ENCODE measurements at regions not wholly inside any gene's neighbourhood (a gene's known extent, or its start where the extent isn't known, plus 50 kb on each side); places are given as distances from the start of the nearest gene placed in this dataset.
"Not testable (repeated sequence)": the region's sequence is repeated elsewhere in the genome, so short reads cannot be mapped to it uniquely, and the experiment has no call there.

DNA sequence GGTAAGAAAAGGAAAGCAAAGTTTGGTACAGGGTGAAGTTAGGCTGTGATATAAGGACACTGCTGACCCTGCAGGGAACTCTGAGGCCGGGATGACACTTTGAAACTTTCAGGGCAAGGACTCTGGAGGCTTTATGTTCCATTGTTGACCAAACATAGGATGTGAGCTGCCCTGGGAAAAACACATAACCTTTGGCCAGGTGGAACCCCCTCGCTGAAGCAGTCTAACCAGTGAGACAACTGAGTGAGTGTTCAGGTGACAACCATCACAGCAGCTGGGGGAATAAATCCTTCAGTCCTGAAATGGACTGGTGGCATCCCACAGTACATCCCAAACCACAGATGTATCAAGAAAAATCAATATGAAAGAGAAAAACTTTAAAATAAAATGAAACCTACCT, 280.9 kb upstream of the CDH2 start:
- Histone ChIP-seq H3K9me3 (ENCODE audit: control insufficient read depth in 1 of 2, low read length in 2 of 2) (no peaks in the 10 kb centered on the region), H3K27ac (ENCODE audit: low read length) (no peak overlapping the region), H3K4me1 (ENCODE audit: control insufficient read depth in 1 of 2, insufficient read depth in 2 of 2, low read length in 2 of 2) (no peaks in the 10 kb centered on the region), H3K27me3 (ENCODE audit: low read depth, low read length) (no peaks in the 10 kb centered on the region), H3K4me3 (ENCODE audit: low read depth in 1 of 2, low read length in 2 of 2) (no peak overlapping the region), H3K36me3 (ENCODE audit: control insufficient read depth in 1 of 2, insufficient read depth in 2 of 2, low read length in 2 of 2) (no peaks in the 10 kb centered on the region)

- Histone ChIP-seq H3K27ac (ENCODE audit: low read length) (no peak overlapping the region), H3K4me1 (ENCODE audit: control insufficient read depth in 1 of 2, insufficient read depth in 2 of 2, low read length in 2 of 2) (no peaks in the 10 kb centered on the region), H3K36me3 (ENCODE audit: control insufficient read depth in 1 of 2, insufficient read depth in 2 of 2, low read length in 2 of 2) (no peaks in the 10 kb centered on the region), H3K27me3 (ENCODE audit: low read depth, low read length) (no peaks in the 10 kb centered on the region), H3K4me3 (ENCODE audit: low read depth in 1 of 2, low read length in 2 of 2) (no peak overlapping the region), H3K9me3 (ENCODE audit: control insufficient read depth in 1 of 2, low read length in 2 of 2) (no peaks in the 10 kb centered on the region)
These were observed 279.0 kb upstream of the CDH2 start for GRCh38 chr18:28455971-28456370.

GRCh38 chr18:28439870-28440269, 262.9 kb upstream of the CDH2 start:
- Histone ChIP-seq H3K4me1 (ENCODE audit: control insufficient read depth in 1 of 2, insufficient read depth in 2 of 2, low read length in 2 of 2) (no peaks in the 10 kb centered on the region), H3K36me3 (ENCODE audit: control insufficient read depth in 1 of 2, insufficient read depth in 2 of 2, low read length in 2 of 2) (no peaks in the 10 kb centered on the region), H3K27ac (ENCODE audit: low read length) (no peak overlapping the region), H3K9me3 (ENCODE audit: control insufficient read depth in 1 of 2, low read length in 2 of 2) (peaks cover 0 to 4% of the 10 kb centered on the region in 2 donors), H3K27me3 (ENCODE audit: low read depth, low read length) (no peaks in the 10 kb centered on the region), H3K4me3 (ENCODE audit: low read depth in 1 of 2, low read length in 2 of 2) (no peak overlapping the region)

DNA sequence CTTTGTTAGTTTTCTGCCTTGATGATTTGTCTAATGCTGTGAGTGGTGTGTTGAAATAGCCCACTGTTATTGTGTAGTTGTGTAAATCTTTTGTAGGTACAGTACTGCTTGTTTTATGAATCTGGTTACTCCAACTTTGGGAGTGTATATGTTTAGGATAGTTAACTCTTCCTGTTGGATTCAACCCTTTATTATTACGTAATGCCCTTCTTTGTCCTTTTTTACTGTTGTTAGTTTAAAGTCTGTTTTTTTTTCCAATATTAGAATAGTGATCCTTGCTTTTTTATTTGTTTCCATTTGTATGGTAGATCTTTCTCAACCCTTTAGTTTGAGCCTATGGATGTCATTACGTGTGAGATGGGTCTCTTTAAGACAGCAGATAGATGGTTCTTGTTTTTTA, 261.5 kb upstream of the CDH2 start:
- Histone ChIP-seq H3K4me3 (ENCODE audit: low read depth in 1 of 2, low read length in 2 of 2) (no peak overlapping the region), H3K27me3 (ENCODE audit: low read depth, low read length) (no peaks in the 10 kb centered on the region), H3K4me1 (ENCODE audit: control insufficient read depth in 1 of 2, insufficient read depth in 2 of 2, low read length in 2 of 2) (no peaks in the 10 kb centered on the region), H3K27ac (ENCODE audit: low read length) (no peak overlapping the region), H3K36me3 (ENCODE audit: control insufficient read depth in 1 of 2, insufficient read depth in 2 of 2, low read length in 2 of 2) (no peaks in the 10 kb centered on the region), H3K9me3 (ENCODE audit: control insufficient read depth in 1 of 2, low read length in 2 of 2) (peaks cover 0 to 4% of the 10 kb centered on the region in 2 donors)

- Histone ChIP-seq H3K4me1 (ENCODE audit: control insufficient read depth in 1 of 2, insufficient read depth in 2 of 2, low read length in 2 of 2) (no peaks in the 10 kb centered on the region), H3K36me3 (ENCODE audit: control insufficient read depth in 1 of 2, insufficient read depth in 2 of 2, low read length in 2 of 2) (no peaks in the 10 kb centered on the region), H3K4me3 (ENCODE audit: low read depth in 1 of 2, low read length in 2 of 2) (no peak overlapping the region), H3K27me3 (ENCODE audit: low read depth, low read length) (no peaks in the 10 kb centered on the region), H3K27ac (ENCODE audit: low read length) (no peak overlapping the region), H3K9me3 (ENCODE audit: control insufficient read depth in 1 of 2, low read length in 2 of 2) (no peaks in the 10 kb centered on the region)
These were observed 255.4 kb upstream of the CDH2 start for GRCh38 chr18:28432339-28432738.

- H3K27ac ChIP-seq (ENCODE audit: low read length), result no peak overlapping the region
- peaks cover 0 to 7% of the 10 kb centered on the region in 2 donors for H3K9me3 ChIP-seq (ENCODE audit: control insufficient read depth in 1 of 2, low read length in 2 of 2)
- no peaks in the 10 kb centered on the region for H3K27me3 ChIP-seq (ENCODE audit: low read depth, low read length)
- no peak overlapping the region for H3K4me3 ChIP-seq (ENCODE audit: low read depth in 1 of 2, low read length in 2 of 2)
- H3K4me1 ChIP-seq (ENCODE audit: control insufficient read depth in 1 of 2, insufficient read depth in 2 of 2, low read length in 2 of 2), result no peaks in the 10 kb centered on the region
- H3K36me3 ChIP-seq (ENCODE audit: control insufficient read depth in 1 of 2, insufficient read depth in 2 of 2, low read length in 2 of 2), result no peaks in the 10 kb centered on the region
These were observed 249.0 kb upstream of the CDH2 start for GRCh38 chr18:28425886-28426285.

DNA sequence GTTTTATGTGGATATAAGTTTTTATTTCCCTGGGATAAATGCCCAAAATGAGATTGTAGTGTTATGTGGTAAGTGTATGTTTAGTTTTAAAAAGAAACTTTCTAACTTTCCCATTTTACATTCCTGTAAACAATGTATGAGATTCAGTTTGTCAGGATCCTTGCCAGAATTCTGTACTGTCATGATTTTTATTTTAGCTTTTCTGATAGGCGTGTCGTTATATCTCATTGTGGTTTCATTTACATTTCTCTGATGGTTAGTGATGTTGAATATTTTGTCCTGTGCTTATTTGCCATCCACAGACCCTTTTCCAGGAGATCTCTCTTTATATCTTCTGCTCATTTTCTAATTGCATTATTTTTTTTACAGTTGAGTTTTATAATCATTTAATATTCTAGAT, 245.6 kb upstream of the CDH2 start:
- H3K36me3 ChIP-seq (ENCODE audit: control insufficient read depth in 1 of 2, insufficient read depth in 2 of 2, low read length in 2 of 2), result no peaks in the 10 kb centered on the region
- H3K4me3 ChIP-seq (ENCODE audit: low read depth in 1 of 2, low read length in 2 of 2), result no peak overlapping the region
- H3K27me3 ChIP-seq (ENCODE audit: low read depth, low read length), result no peaks in the 10 kb centered on the region
- H3K4me1 ChIP-seq (ENCODE audit: control insufficient read depth in 1 of 2, insufficient read depth in 2 of 2, low read length in 2 of 2), result no peaks in the 10 kb centered on the region
- H3K27ac ChIP-seq (ENCODE audit: low read length), result no peak overlapping the region
- peaks cover 0 to 7% of the 10 kb centered on the region in 2 donors for H3K9me3 ChIP-seq (ENCODE audit: control insufficient read depth in 1 of 2, low read length in 2 of 2)

DNA sequence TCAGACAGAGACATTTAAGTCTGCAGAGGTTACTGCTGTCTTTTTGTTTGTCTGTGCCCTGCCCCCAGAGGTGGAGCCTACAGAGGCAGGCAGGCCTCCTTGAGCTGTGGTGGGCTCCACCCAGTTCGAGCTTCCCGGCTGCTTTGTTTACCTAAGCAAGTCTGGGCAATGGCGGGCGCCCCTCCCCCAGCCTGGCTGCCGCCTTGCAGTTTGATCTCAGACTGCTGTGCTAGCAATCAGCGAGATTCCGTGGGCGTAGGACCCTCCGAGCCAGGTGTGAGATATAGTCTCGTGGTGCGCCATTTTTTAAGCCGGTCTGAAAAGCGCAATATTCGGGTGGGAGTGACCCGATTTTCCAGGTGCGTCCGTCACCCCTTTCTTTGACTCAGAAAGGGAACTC, 245.0 kb upstream of the CDH2 start:
- not testable (repeated sequence) for H3K4me3 ChIP-seq (ENCODE audit: low read depth in 1 of 2, low read length in 2 of 2); H3K27ac ChIP-seq (ENCODE audit: low read length); H3K4me1 ChIP-seq (ENCODE audit: control insufficient read depth in 1 of 2, insufficient read depth in 2 of 2, low read length in 2 of 2); H3K27me3 ChIP-seq (ENCODE audit: low read depth, low read length); H3K36me3 ChIP-seq (ENCODE audit: control insufficient read depth in 1 of 2, insufficient read depth in 2 of 2, low read length in 2 of 2); H3K9me3 ChIP-seq (ENCODE audit: control insufficient read depth in 1 of 2, low read length in 2 of 2)

- no peak overlapping the region for H3K27ac ChIP-seq (ENCODE audit: low read length)
- no peaks in the 10 kb centered on the region for H3K4me1 ChIP-seq (ENCODE audit: control insufficient read depth in 1 of 2, insufficient read depth in 2 of 2, low read length in 2 of 2)
- H3K9me3 ChIP-seq (ENCODE audit: control insufficient read depth in 1 of 2, low read length in 2 of 2), result no peaks in the 10 kb centered on the region
- H3K4me3 ChIP-seq (ENCODE audit: low read depth in 1 of 2, low read length in 2 of 2), result no peak overlapping the region
- H3K27me3 ChIP-seq (ENCODE audit: low read depth, low read length), result no peaks in the 10 kb centered on the region
- H3K36me3 ChIP-seq (ENCODE audit: control insufficient read depth in 1 of 2, insufficient read depth in 2 of 2, low read length in 2 of 2), result no peaks in the 10 kb centered on the region
These were observed 235.6 kb upstream of the CDH2 start for GRCh38 chr18:28412521-28412920.

GRCh38 chr18:28411806-28412205, 234.9 kb upstream of the CDH2 start:
- Histone ChIP-seq H3K4me1 (ENCODE audit: control insufficient read depth in 1 of 2, insufficient read depth in 2 of 2, low read length in 2 of 2) (no peaks in the 10 kb centered on the region), H3K27me3 (ENCODE audit: low read depth, low read length) (no peaks in the 10 kb centered on the region), H3K9me3 (ENCODE audit: control insufficient read depth in 1 of 2, low read length in 2 of 2) (no peaks in the 10 kb centered on the region), H3K27ac (ENCODE audit: low read length) (no peak overlapping the region), H3K4me3 (ENCODE audit: low read depth in 1 of 2, low read length in 2 of 2) (no peak overlapping the region), H3K36me3 (ENCODE audit: control insufficient read depth in 1 of 2, insufficient read depth in 2 of 2, low read length in 2 of 2) (no peaks in the 10 kb centered on the region)

DNA sequence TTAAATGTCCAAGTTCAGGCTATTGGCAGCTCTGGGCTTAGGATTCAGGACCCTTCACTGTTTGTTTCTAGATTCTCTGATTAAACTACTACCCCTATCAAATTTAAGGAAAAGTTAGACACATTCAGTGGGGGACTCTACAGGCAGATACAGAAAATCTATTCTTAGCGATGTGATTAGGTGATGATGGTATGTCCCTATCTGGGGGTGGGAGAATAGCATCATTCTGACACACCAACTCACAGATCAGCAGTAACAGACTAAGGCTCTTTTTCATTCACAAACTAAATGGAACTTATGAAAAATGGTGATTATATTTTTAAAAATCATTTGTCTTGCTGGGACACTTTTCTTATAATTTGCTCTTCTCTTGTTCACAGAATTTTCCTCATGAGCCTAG, 232.9 kb upstream of the CDH2 start:
- Histone ChIP-seq H3K27ac (ENCODE audit: low read length) (no peak overlapping the region), H3K27me3 (ENCODE audit: low read depth, low read length) (no peaks in the 10 kb centered on the region), H3K9me3 (ENCODE audit: control insufficient read depth in 1 of 2, low read length in 2 of 2) (no peaks in the 10 kb centered on the region)

DNA sequence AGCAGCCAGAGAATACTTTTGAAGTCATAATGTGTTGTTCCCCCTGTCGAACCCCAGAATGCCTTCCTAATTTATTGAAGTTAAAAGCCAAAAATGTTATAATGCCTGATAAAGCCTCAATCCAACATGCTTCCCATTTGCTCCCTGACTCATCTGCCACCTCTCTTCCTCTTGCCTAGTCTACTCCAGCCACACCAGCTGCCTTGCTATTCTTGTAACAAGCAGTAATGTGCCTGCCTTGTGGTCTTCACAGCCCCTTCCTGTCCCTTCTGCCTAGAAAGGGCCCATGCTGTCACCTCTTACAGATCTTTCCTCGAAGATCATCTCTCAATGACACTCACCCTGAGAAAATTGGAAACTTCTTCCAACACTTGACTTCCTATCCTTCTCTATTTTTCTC, 231.6 kb upstream of the CDH2 start:
- Histone ChIP-seq H3K4me3 (ENCODE audit: low read depth in 1 of 2, low read length in 2 of 2) (no peak overlapping the region), H3K27ac (ENCODE audit: low read length) (no peak overlapping the region), H3K27me3 (ENCODE audit: low read depth, low read length) (no peaks in the 10 kb centered on the region), H3K36me3 (ENCODE audit: control insufficient read depth in 1 of 2, insufficient read depth in 2 of 2, low read length in 2 of 2) (no peaks in the 10 kb centered on the region), H3K4me1 (ENCODE audit: control insufficient read depth in 1 of 2, insufficient read depth in 2 of 2, low read length in 2 of 2) (no peaks in the 10 kb centered on the region), H3K9me3 (ENCODE audit: control insufficient read depth in 1 of 2, low read length in 2 of 2) (no peaks in the 10 kb centered on the region)

More for the DNA sequence above, 232.9 kb upstream of the CDH2 start:
- H3K4me1 ChIP-seq (ENCODE audit: control insufficient read depth in 1 of 2, insufficient read depth in 2 of 2, low read length in 2 of 2), result no peaks in the 10 kb centered on the region
- no peaks in the 10 kb centered on the region for H3K36me3 ChIP-seq (ENCODE audit: control insufficient read depth in 1 of 2, insufficient read depth in 2 of 2, low read length in 2 of 2)
- H3K4me3 ChIP-seq (ENCODE audit: low read depth in 1 of 2, low read length in 2 of 2), result no peak overlapping the region

Data from muscle layer of duodenum (tissue), 2 donors.